Testis (tissue), 2 donors: ENCODE measurements at regions not wholly inside any gene's neighbourhood (a gene's known extent, or its start where the extent isn't known, plus 50 kb on each side); places are given as distances from the start of the nearest gene placed in this dataset.

Source experiments
- DNase-seq: peaks from one replicate; pipeline ENCODE4 v3.0.0-alpha.2; 2019
- H3K27ac ChIP-seq, 2 donors: fragments of 200-600 bp; sonication (generic); one replicate each; pipeline ENCODE4 v1.5.1; 2019
- H3K27me3 ChIP-seq: fragments of 200-600 bp; sonication (generic); one replicate; pipeline ENCODE4 v1.5.1; 2019
- H3K36me3 ChIP-seq: fragments of 200-600 bp; sonication (generic); one replicate; pipeline ENCODE4 v1.5.1; 2017; ENCODE audit warnings: low read depth; ENCODE audit errors: missing control alignments
- H3K4me1 ChIP-seq: fragments of 200-600 bp; sonication (generic); one replicate; pipeline ENCODE4 v1.5.1; 2019
- H3K4me3 ChIP-seq, 2 donors: fragments of 200-600 bp; sonication (generic); one replicate each; pipeline ENCODE4 v1.5.1; 2017 to 2019
- H3K9me3 ChIP-seq: fragments of 200-600 bp; sonication (generic); one replicate; pipeline ENCODE4 v1.5.1; 2017
- POLR2A ChIP-seq: fragments of 450-650 bp; IDR thresholded peaks from one replicate; pipeline ENCODE4 v1.6.1; 2017; ENCODE audit warnings: antibody characterized with exemption, mild to moderate bottlenecking, moderate library complexity
- WGBS, 2 donors: methylation state at CpG; one replicate each; pipeline ENCODE4 v1.1.5; 2018; 5-methylcytosine and 5-hydroxymethylcytosine counted together
- intact Hi-C: fragments of 100-400 bp; cut with DNase I; formaldehyde crosslinking; loops from one replicate; pipeline ENCODE4 v1.15.1; 2023; ENCODE audit warnings: low total_unique reads
- TF ChIP-seq, protein P1 (sequence below), 3 experiments: fragments of 450-650 bp in 2 of 3; fragments of 200-600 bp in 1 of 3; sonication (generic) in 1 of 3; IDR thresholded peaks; one replicate each; pipeline ENCODE4 v1.5.1; 2016 to 2019; ENCODE audit warnings: antibody characterized with exemption in 3 of 3, mild to moderate bottlenecking in 2 of 3, moderate library complexity in 1 of 3

DNA sequence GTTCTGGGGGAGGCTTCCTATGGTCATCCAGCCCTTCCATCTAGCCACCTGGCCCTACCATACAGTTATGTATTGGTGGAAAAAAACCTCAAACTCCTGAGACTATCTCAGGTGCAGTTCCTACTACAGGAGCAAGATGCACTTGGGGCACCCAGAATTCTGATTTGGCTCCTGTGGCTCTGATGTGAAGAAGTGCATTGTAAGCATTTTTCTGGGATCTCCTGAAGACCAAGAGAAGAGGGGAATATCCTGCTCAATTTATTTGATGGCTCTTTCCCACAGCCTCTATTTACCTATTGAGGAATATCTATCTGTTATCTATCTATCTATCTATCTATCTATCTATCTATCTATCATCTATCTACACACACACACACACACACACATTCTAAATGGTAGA, 1981.5 kb downstream of the TP53TG3F start:
- Histone ChIP-seq H3K9me3 (no peaks in the 10 kb centered on the region), H3K36me3 (no peaks in the 10 kb centered on the region), H3K4me1 (no peaks in the 10 kb centered on the region), H3K4me3 (no peak overlapping the region), H3K27me3 (no peaks in the 10 kb centered on the region), H3K27ac (no peak overlapping the region)
- TF ChIP-seq, protein P1, sequence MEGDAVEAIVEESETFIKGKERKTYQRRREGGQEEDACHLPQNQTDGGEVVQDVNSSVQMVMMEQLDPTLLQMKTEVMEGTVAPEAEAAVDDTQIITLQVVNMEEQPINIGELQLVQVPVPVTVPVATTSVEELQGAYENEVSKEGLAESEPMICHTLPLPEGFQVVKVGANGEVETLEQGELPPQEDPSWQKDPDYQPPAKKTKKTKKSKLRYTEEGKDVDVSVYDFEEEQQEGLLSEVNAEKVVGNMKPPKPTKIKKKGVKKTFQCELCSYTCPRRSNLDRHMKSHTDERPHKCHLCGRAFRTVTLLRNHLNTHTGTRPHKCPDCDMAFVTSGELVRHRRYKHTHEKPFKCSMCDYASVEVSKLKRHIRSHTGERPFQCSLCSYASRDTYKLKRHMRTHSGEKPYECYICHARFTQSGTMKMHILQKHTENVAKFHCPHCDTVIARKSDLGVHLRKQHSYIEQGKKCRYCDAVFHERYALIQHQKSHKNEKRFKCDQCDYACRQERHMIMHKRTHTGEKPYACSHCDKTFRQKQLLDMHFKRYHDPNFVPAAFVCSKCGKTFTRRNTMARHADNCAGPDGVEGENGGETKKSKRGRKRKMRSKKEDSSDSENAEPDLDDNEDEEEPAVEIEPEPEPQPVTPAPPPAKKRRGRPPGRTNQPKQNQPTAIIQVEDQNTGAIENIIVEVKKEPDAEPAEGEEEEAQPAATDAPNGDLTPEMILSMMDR (IDR thresholded peaks at IDR 0.05) = no peak
- TF ChIP-seq POLR2A = no peak
- intact Hi-C loops = no loop called here
- no peak for DNase-seq

DNA sequence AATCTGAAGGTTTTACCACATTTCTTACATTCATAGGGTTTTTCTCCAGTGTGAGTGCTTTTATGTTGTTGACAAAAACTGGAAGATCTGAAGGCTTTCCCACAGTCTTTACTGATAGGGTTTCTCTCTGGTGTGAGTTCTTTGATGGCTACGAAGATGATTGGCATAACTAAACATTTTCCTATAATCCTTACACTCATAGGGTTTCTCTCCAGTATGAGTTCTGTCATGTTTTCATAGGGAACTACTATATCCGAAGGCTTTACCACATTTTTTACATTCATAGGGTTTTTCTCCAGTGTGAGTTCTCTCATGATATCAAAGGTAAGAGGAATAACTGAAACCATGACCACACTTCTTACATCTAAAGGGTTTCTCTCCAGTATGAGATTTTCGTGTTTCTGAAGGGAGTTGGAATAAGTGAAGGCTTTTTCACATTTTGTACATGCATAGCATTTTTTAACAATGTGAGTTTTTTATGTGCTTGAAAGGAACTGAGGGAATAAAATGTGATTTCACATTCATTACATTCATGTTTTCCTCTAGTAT, 1987.7 kb downstream of the TP53TG3F start:
- H3K27me3 ChIP-seq = no peaks in the 10 kb centered on the region
- WGBS, 2 donors = 36 to 51% methylated on average over 3 of the region's 3 CpGs
- H3K4me3 ChIP-seq = no peak overlapping the region
- H3K27ac ChIP-seq = no peak overlapping the region
- no peaks in the 10 kb centered on the region for H3K9me3 ChIP-seq
- DNase-seq = no peak
- TF ChIP-seq POLR2A = no peak
- TF ChIP-seq, protein P1 (IDR thresholded peaks at IDR 0.05) = no peak
- no peaks in the 10 kb centered on the region for H3K36me3 ChIP-seq
- intact Hi-C loops = no loop called here
- no peaks in the 10 kb centered on the region for H3K4me1 ChIP-seq

DNA sequence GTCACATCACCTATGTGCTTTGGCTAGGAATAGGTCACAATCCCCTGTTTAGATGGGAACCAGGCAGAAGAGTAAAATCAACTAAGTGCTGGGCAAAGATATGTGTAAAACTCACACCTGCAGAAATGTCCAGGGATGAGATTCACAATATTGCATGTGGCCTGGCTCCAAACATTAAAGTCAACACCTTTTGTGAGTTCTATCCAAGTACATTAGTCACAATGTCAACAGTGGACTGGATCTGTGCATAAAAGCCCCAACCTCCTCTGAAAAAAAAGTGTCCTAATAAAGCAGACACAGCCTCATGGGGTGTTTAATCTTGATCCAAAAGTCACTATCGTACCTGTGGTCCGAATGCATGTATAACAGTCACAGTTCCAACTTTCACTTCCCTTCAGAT, 1990.3 kb downstream of the TP53TG3F start:
- no peak for DNase-seq
- no peaks in the 10 kb centered on the region for H3K9me3 ChIP-seq

DNA sequence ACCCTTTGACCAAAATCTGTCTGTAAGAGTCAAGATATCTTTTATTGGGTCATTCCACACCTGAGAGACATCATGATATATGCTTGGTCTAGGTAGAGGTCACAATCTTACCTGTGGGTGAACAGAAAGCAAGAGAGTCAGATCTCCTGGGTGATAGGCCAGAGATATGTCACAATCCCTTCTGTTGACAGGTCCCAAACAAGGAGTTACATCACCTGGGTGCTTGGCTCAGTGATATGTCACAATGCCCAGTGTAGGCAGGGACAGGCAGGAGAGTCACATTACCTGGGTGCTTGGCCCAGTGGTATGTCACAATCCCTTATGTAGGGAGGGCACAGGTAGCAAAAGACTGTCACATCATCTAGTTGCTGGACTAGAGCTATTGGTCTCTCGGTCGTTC, 1991.2 kb downstream of the TP53TG3F start:
- Histone ChIP-seq H3K4me3 (no peak overlapping the region), H3K4me1 (no peaks in the 10 kb centered on the region), H3K27me3 (no peaks in the 10 kb centered on the region), H3K27ac (no peak overlapping the region), H3K36me3 (no peaks in the 10 kb centered on the region), H3K9me3 (no peaks in the 10 kb centered on the region)
- TF ChIP-seq, protein P1 (IDR thresholded peaks at IDR 0.05) = no peak
- no peak for TF ChIP-seq POLR2A
- WGBS, 2 donors = 71 to 81% methylated on average over 2 of the region's 2 CpGs
- DNase-seq = no peak
- intact Hi-C loops = no loop called here

More for the DNA sequence above, 1990.3 kb downstream of the TP53TG3F start:
- Histone ChIP-seq H3K36me3 (no peaks in the 10 kb centered on the region), H3K27me3 (no peaks in the 10 kb centered on the region), H3K4me3 (no peak overlapping the region), H3K4me1 (no peaks in the 10 kb centered on the region), H3K27ac (no peak overlapping the region)
- no peak for TF ChIP-seq POLR2A
- intact Hi-C loops = no loop called here
- WGBS, 2 donors = 75 to 81% methylated on average over 2 of the region's 2 CpGs

DNA sequence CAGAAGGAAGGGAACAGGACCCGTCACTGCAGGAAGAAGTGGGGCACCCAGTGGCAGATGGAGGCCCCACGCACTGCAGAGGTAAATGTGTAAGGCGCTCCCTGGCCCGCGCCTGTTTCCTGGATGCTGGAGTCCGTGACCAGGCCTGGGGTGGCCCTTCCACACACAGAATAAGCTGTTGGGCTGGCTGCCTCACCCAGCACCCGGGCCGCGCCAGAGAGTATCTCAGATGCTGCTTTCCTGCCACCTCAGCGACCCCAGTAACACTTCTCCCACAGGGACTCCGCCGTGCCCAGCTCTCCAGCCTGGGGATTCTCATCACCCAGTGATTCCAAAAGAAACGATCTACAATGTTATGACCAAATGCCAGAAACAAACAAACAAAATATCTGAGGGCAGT, 1993.1 kb downstream of the TP53TG3F start:
- WGBS, 2 donors = 85 to 88% methylated on average over 8 to 13 of the region's 13 CpGs
- Histone ChIP-seq H3K9me3 (no peaks in the 10 kb centered on the region), H3K27me3 (no peaks in the 10 kb centered on the region), H3K4me1 (no peaks in the 10 kb centered on the region), H3K36me3 (no peaks in the 10 kb centered on the region), H3K4me3 (no peak overlapping the region), H3K27ac (no peak overlapping the region)
- DNase-seq = no peak
- TF ChIP-seq, protein P1 (IDR thresholded peaks at IDR 0.05) = no peak
- TF ChIP-seq POLR2A = no peak
- intact Hi-C loops = no loop called here
